H9 (cell line): ENCODE measurements at regions not wholly inside any gene's neighbourhood (a gene's known extent, or its start where the extent isn't known, plus 50 kb on each side); places are given as distances from the start of the nearest gene placed in this dataset.
"Not testable (repeated sequence)": the region's sequence is repeated elsewhere in the genome, so short reads cannot be mapped to it uniquely, and the experiment has no call there.

Experiments
- DNase-seq: peaks from one replicate; pipeline ENCODE4 v3.0.0-alpha.2; 2017
- H2AFZ ChIP-seq: one replicate; pipeline ENCODE4 v1.6.1; 2013; ENCODE audit warnings: mild to moderate bottlenecking, low read length, control low read depth, moderate library complexity
- H2AK5ac ChIP-seq: 2 replicates; pipeline ENCODE4 v1.6.1; 2013; ENCODE audit warnings: low read length, control low read depth, mixed read lengths; ENCODE audit not compliant: insufficient read length
- H2BK120ac ChIP-seq: one replicate; pipeline ENCODE4 v1.6.1; 2013; ENCODE audit warnings: low read depth, mild to moderate bottlenecking, low read length, control low read depth, inconsistent platforms; ENCODE audit not compliant: poor library complexity, severe bottlenecking
- H2BK12ac ChIP-seq: 2 replicates; pipeline ENCODE4 v1.6.1; 2013; ENCODE audit warnings: low read length, control low read depth, mixed read lengths, low read depth; ENCODE audit not compliant: insufficient read length
- H2BK15ac ChIP-seq: 2 replicates; pipeline ENCODE4 v1.6.1; 2013; ENCODE audit warnings: low read depth, low read length, control low read depth
- H2BK20ac ChIP-seq: one replicate; pipeline ENCODE4 v1.6.1; 2013; ENCODE audit warnings: low read depth, mild to moderate bottlenecking, low read length, control low read depth, inconsistent platforms; ENCODE audit not compliant: poor library complexity, severe bottlenecking
- H2BK5ac ChIP-seq: 2 replicates; pipeline ENCODE4 v1.6.1; 2013; ENCODE audit warnings: low read length, control low read depth, mixed read lengths; ENCODE audit not compliant: insufficient read length
- H3K14ac ChIP-seq: 2 replicates; pipeline ENCODE4 v1.6.1; 2013; ENCODE audit warnings: low read length, control low read depth; ENCODE audit not compliant: insufficient read depth
- H3K18ac ChIP-seq: 2 replicates; pipeline ENCODE4 v1.6.1; 2013; ENCODE audit warnings: low read depth, mild to moderate bottlenecking, mixed read lengths, low read length, control low read depth; ENCODE audit not compliant: insufficient read length
- H3K23ac ChIP-seq: 2 replicates; pipeline ENCODE4 v1.6.1; 2013; ENCODE audit warnings: low read length, control low read depth, mixed read lengths, low read depth; ENCODE audit not compliant: insufficient read length
- H3K23me2 ChIP-seq: 2 replicates; pipeline ENCODE4 v1.6.1; 2013; ENCODE audit warnings: low read depth, mild to moderate bottlenecking, mixed read lengths, low read length, control low read depth; ENCODE audit not compliant: insufficient read length, poor library complexity, severe bottlenecking
- H3K27ac ChIP-seq: 2 replicates; pipeline ENCODE4 v1.5.1; 2013; ENCODE audit warnings: low read length, control low read depth, mixed read lengths, low read depth; ENCODE audit not compliant: insufficient read length
- H3K27me3 ChIP-seq: 2 replicates; pipeline ENCODE4 v1.6.1; 2013; ENCODE audit warnings: low read length, control low read depth, inconsistent platforms; ENCODE audit not compliant: insufficient read depth
- H3K4ac ChIP-seq: 2 replicates; pipeline ENCODE4 v1.6.1; 2013; ENCODE audit warnings: low read depth, mild to moderate bottlenecking, control low read depth, inconsistent platforms, low read length, moderate library complexity
- H3K4me1 ChIP-seq: 2 replicates; pipeline ENCODE4 v1.6.1; 2013; ENCODE audit warnings: low read length, control low read depth, inconsistent platforms; ENCODE audit not compliant: insufficient read depth
- H3K4me2 ChIP-seq: 2 replicates; pipeline ENCODE4 v1.6.1; 2013; ENCODE audit warnings: low read length, control low read depth, mixed read lengths; ENCODE audit not compliant: insufficient read length, insufficient read depth
- H3K56ac ChIP-seq: 2 replicates; pipeline ENCODE4 v1.6.1; 2013; ENCODE audit warnings: low read depth, mild to moderate bottlenecking, mixed read lengths, low read length, control low read depth; ENCODE audit not compliant: insufficient read length
- H3K79me1 ChIP-seq: 2 replicates; pipeline ENCODE4 v1.6.1; 2013; ENCODE audit warnings: low read depth, mild to moderate bottlenecking, moderate library complexity, low read length, control low read depth, inconsistent platforms; ENCODE audit not compliant: insufficient read depth, poor library complexity, severe bottlenecking
- H3K79me2 ChIP-seq: 2 replicates; pipeline ENCODE4 v1.6.1; 2013; ENCODE audit warnings: low read length, control low read depth, inconsistent platforms; ENCODE audit not compliant: insufficient read depth
- H3K9ac ChIP-seq: 2 replicates; pipeline ENCODE4 v1.6.1; 2013; ENCODE audit warnings: low read length, control low read depth, mixed read lengths; ENCODE audit not compliant: insufficient read length; ENCODE audit errors: extremely low read depth
- H3K9me3 ChIP-seq: one replicate; pipeline ENCODE4 v1.6.1; 2013; ENCODE audit warnings: low read depth, low read length, inconsistent platforms; ENCODE audit not compliant: control insufficient read depth
- H3T11ph ChIP-seq: one replicate; pipeline ENCODE4 v1.6.1; 2013; ENCODE audit warnings: mild to moderate bottlenecking, low read length, control low read depth, inconsistent platforms
- H4K20me1 ChIP-seq: one replicate; pipeline ENCODE4 v1.6.1; 2013; ENCODE audit not compliant: control insufficient read depth, insufficient read length, insufficient read depth
- H4K5ac ChIP-seq: 2 replicates; pipeline ENCODE4 v1.6.1; 2013; ENCODE audit warnings: low read depth, mild to moderate bottlenecking, mixed read lengths, low read length, control low read depth; ENCODE audit not compliant: insufficient read length
- H4K8ac ChIP-seq: replicated peaks from 2 replicates; pipeline ENCODE4 v1.6.1; 2013; ENCODE audit warnings: low read length, control low read depth, mixed read lengths, low read depth; ENCODE audit not compliant: insufficient read length
- H4K91ac ChIP-seq: 2 replicates; pipeline ENCODE4 v1.6.1; 2013; ENCODE audit warnings: low read depth, mild to moderate bottlenecking, moderate library complexity, mixed read lengths, low read length, control low read depth; ENCODE audit not compliant: insufficient read length
- H3K27ac Mint-ChIP-seq, 3 experiments: 2 replicates in 2 of 3; 3 replicates in 1 of 3; pipeline ENCODE4 v1.8.0; 2020 to 2021; ENCODE audit warnings: mixed read lengths in 3 of 3, mild to moderate bottlenecking in 1 of 3, moderate library complexity in 1 of 3
- H3K27me3 Mint-ChIP-seq: 2 replicates; pipeline ENCODE4 v1.8.0; 2021; ENCODE audit warnings: low read depth, mild to moderate bottlenecking, moderate library complexity, mixed read lengths
- H3K36me3 Mint-ChIP-seq, 3 experiments: 2 replicates in 2 of 3; 3 replicates in 1 of 3; pipeline ENCODE4 v1.8.0; 2020 to 2021; ENCODE audit warnings: low read depth in 3 of 3, mixed read lengths in 3 of 3; ENCODE audit not compliant: insufficient read depth in 1 of 3
- H3K4me1 Mint-ChIP-seq, 2 experiments: 2 replicates each; pipeline ENCODE4 v1.8.0; 2020; ENCODE audit warnings: mixed read lengths in 2 of 2
- H3K4me3 Mint-ChIP-seq, 2 experiments: 2 replicates in 1 of 2; 3 replicates in 1 of 2; pipeline ENCODE4 v1.8.0; 2020 to 2021; ENCODE audit warnings: mild to moderate bottlenecking in 2 of 2, mixed read lengths in 2 of 2, moderate library complexity in 1 of 2
- H3K9me3 Mint-ChIP-seq, 2 experiments: 2 replicates in 1 of 2; 3 replicates in 1 of 2; pipeline ENCODE4 v1.8.0; 2020; ENCODE audit warnings: mild to moderate bottlenecking in 2 of 2, mixed read lengths in 2 of 2, moderate library complexity in 1 of 2
- WGBS: extraction: QIAGEN DNeasy Blood & Tissue Kit; methylation state at CpG from one replicate; pipeline ENCODE4 v1.1.7; 2013; ENCODE audit warnings: missing lambda C conversion rate, low lambda C conversion rate, mixed read lengths; ENCODE audit not compliant: insufficient read length; ENCODE audit errors: extremely low coverage; 5-methylcytosine and 5-hydroxymethylcytosine counted together

DNA sequence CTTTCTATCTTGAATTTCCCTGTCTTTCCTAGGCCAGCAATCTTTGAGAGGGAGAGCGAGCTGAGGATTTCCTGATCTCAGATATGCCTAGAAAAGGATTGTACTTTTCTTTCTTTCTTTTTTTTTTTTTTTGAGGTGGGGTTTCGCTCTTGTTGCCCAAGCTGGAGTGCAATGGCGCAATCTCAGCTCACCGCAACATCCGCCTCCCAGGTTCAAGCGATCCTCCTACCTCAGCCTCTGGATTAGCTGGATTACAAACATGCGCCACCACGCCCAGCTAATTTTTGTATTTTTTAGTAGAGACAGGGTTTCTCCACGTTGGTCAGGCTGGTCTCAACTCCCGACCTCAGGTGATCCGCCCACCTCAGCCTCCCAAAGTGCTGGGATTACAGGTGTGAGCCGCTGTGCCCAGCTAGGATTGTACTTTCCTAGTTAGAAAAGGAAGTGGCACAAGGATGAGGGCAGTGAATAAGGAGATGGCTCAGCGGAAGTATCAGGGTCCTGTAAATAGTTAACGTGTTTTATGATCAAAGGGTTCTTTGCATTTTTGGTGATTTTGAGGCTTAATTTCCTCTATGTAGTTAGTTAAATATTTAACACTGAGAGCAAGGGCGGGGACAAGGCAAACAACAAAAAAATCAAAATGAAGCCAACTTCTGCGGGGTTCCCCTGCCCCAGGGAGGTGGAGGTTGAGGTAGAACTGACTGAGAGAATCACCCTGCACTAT lies 124.6 kb downstream of the LRRC37A3 start:
- not testable (repeated sequence) for H2AK5ac ChIP-seq, H4K5ac ChIP-seq, H3K27ac Mint-ChIP-seq

DNA sequence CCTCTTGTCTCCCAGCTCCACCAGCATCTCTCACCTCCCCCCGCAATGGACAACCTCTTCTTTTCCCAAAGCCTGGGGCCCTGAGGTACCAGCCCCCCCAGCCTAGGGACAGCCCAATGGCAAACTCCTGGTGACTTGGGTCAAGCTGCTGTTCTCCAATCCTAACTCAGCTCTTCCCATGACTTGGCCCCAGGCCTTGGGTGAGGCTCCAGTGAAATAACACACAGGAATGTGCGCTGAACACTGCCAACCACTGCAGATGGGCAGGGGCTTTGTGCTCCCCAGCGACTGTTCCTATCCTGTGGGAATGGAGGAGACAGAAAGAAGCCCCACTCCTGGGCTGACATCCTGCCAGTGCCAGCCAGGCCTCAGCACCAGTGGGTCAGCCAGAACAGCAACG lies 125.2 kb downstream of the LRRC37A3 start:
- no CpG with 5 or more reads among the region's 4 CpGs for WGBS
- DNase-seq, result peak; percentile 11

More for the DNA sequence above, 124.6 kb downstream of the LRRC37A3 start:
- not testable (repeated sequence) for H3K4me2 ChIP-seq, H2BK15ac ChIP-seq, H4K91ac ChIP-seq, DNase-seq, H2BK20ac ChIP-seq, H3K4ac ChIP-seq, H2BK120ac ChIP-seq, H3K9ac ChIP-seq, H3T11ph ChIP-seq, H2BK5ac ChIP-seq, H3K23ac ChIP-seq, H3K36me3 Mint-ChIP-seq, H3K79me2 ChIP-seq, H3K56ac ChIP-seq, H4K20me1 ChIP-seq, H3K23me2 ChIP-seq, H2AFZ ChIP-seq, H3K14ac ChIP-seq, H4K8ac ChIP-seq, H3K18ac ChIP-seq, H3K27me3 ChIP-seq, H3K79me1 ChIP-seq, H3K4me3 Mint-ChIP-seq, H2BK12ac ChIP-seq, H3K4me1 ChIP-seq, H3K9me3 ChIP-seq, H3K27ac ChIP-seq, H3K27me3 Mint-ChIP-seq, H3K4me1 Mint-ChIP-seq, H3K9me3 Mint-ChIP-seq
- no CpG with 5 or more reads among the region's 16 CpGs for WGBS

More for the DNA sequence above, 125.2 kb downstream of the LRRC37A3 start:
- not testable (repeated sequence) for H3K4ac ChIP-seq, H3K56ac ChIP-seq, H3K4me1 ChIP-seq, H2BK15ac ChIP-seq, H2BK5ac ChIP-seq, H3K9me3 ChIP-seq, H3K18ac ChIP-seq, H3K23me2 ChIP-seq, H3K9me3 Mint-ChIP-seq, H2BK20ac ChIP-seq, H3K27me3 ChIP-seq, H3K27ac Mint-ChIP-seq, H3K79me1 ChIP-seq, H4K5ac ChIP-seq, H3K4me2 ChIP-seq, H4K8ac ChIP-seq, H3K9ac ChIP-seq, H2BK12ac ChIP-seq, H3K14ac ChIP-seq, H3K27me3 Mint-ChIP-seq, H2AFZ ChIP-seq, H3K4me3 Mint-ChIP-seq, H3K27ac ChIP-seq, H4K91ac ChIP-seq, H2BK120ac ChIP-seq, H3K23ac ChIP-seq, H3K36me3 Mint-ChIP-seq, H3K4me1 Mint-ChIP-seq, H3T11ph ChIP-seq, H4K20me1 ChIP-seq, H2AK5ac ChIP-seq, H3K79me2 ChIP-seq
